ENCODE measurements at regions not wholly inside any gene's neighbourhood (a gene's known extent, or its start where the extent isn't known, plus 50 kb on each side); places are given as distances from the start of the nearest gene placed in this dataset.

- DNase-seq (ENCODE audit: low read depth in 2 of 2): no peak
These were observed 521.4 kb upstream of the CAMK1G start for GRCh38 chr1:209062081-209062620.

- no peak for DNase-seq (ENCODE audit: low read depth in 2 of 2)
These were observed 520.7 kb upstream of the CAMK1G start for GRCh38 chr1:209062863-209063262.

- DNase-seq (ENCODE audit: low read depth in 2 of 2): no peak
These were observed 519.5 kb upstream of the CAMK1G start for GRCh38 chr1:209063767-209064659.

- no peak for DNase-seq (ENCODE audit: low read depth in 2 of 2)
These were observed 518.4 kb upstream of the CAMK1G start for GRCh38 chr1:209064850-209065706.

GRCh38 chr1:209072481-209072880 lies 511.0 kb upstream of the CAMK1G start:
- no peak for DNase-seq (ENCODE audit: low read depth in 2 of 2)

- DNase-seq (ENCODE audit: low read depth in 2 of 2): no peak
These were observed 509.6 kb upstream of the CAMK1G start for GRCh38 chr1:209073879-209074278.

GRCh38 chr1:209074575-209075250 lies 508.8 kb upstream of the CAMK1G start:
- DNase-seq (ENCODE audit: low read depth in 2 of 2): no peak

- no peak for DNase-seq (ENCODE audit: low read depth in 2 of 2)
These were observed 506.8 kb upstream of the CAMK1G start for GRCh38 chr1:209076688-209077087.

- DNase-seq (ENCODE audit: low read depth in 2 of 2): no peak
These were observed 503.2 kb upstream of the CAMK1G start for GRCh38 chr1:209080170-209080781.

GRCh38 chr1:209086486-209087192 lies 496.9 kb upstream of the CAMK1G start:
- DNase-seq (ENCODE audit: low read depth in 2 of 2): no peak

- no peak for DNase-seq (ENCODE audit: low read depth in 2 of 2)
These were observed 489.1 kb upstream of the CAMK1G start for GRCh38 chr1:209094384-209094783.

- DNase-seq (ENCODE audit: low read depth in 2 of 2): no peak
These were observed 487.6 kb upstream of the CAMK1G start for GRCh38 chr1:209095627-209096595.

- DNase-seq (ENCODE audit: low read depth in 2 of 2): no peak
These were observed 483.1 kb upstream of the CAMK1G start for GRCh38 chr1:209100460-209100859.

GRCh38 chr1:209101106-209101505 lies 482.4 kb upstream of the CAMK1G start:
- no peak for DNase-seq (ENCODE audit: low read depth in 2 of 2)

GRCh38 chr1:209102120-209102519 lies 481.4 kb upstream of the CAMK1G start:
- no peak for DNase-seq (ENCODE audit: low read depth in 2 of 2)

- no peak for DNase-seq (ENCODE audit: low read depth in 2 of 2)
These were observed 481.0 kb upstream of the CAMK1G start for GRCh38 chr1:209102531-209102930.

GRCh38 chr1:209103092-209103491 lies 480.4 kb upstream of the CAMK1G start:
- no peak for DNase-seq (ENCODE audit: low read depth in 2 of 2)

- DNase-seq (ENCODE audit: low read depth in 2 of 2): no peak
These were observed 478.9 kb upstream of the CAMK1G start for GRCh38 chr1:209104646-209105045.

- DNase-seq (ENCODE audit: low read depth in 2 of 2): no peak
These were observed 477.8 kb upstream of the CAMK1G start for GRCh38 chr1:209105701-209106100.
